ENCODE measurements at regions not wholly inside any gene's neighbourhood (a gene's known extent, or its start where the extent isn't known, plus 50 kb on each side); places are given as distances from the start of the nearest gene placed in this dataset.

GRCh38 chr14:31930493-31931240 lies 146.4 kb upstream of the ARHGAP5 start:
- TF ChIP-seq, protein P1, sequence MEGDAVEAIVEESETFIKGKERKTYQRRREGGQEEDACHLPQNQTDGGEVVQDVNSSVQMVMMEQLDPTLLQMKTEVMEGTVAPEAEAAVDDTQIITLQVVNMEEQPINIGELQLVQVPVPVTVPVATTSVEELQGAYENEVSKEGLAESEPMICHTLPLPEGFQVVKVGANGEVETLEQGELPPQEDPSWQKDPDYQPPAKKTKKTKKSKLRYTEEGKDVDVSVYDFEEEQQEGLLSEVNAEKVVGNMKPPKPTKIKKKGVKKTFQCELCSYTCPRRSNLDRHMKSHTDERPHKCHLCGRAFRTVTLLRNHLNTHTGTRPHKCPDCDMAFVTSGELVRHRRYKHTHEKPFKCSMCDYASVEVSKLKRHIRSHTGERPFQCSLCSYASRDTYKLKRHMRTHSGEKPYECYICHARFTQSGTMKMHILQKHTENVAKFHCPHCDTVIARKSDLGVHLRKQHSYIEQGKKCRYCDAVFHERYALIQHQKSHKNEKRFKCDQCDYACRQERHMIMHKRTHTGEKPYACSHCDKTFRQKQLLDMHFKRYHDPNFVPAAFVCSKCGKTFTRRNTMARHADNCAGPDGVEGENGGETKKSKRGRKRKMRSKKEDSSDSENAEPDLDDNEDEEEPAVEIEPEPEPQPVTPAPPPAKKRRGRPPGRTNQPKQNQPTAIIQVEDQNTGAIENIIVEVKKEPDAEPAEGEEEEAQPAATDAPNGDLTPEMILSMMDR (conservative IDR thresholded peaks at IDR 0.05 in 1 of 2, IDR thresholded peaks at IDR 0.05 in 1 of 2; ENCODE audit: low read depth in 1 of 2, low read length in 2 of 2), result no peak
- TF ChIP-seq EZH2 (IDR thresholded peaks at IDR 0.05; ENCODE audit: low read length, missing control alignments), result no peak

All from fibroblast of lung (primary cell).